PC-3 (cell line): ENCODE measurements at regions not wholly inside any gene's neighbourhood (a gene's known extent, or its start where the extent isn't known, plus 50 kb on each side); places are given as distances from the start of the nearest gene placed in this dataset.
"Not testable (repeated sequence)": the region's sequence is repeated elsewhere in the genome, so short reads cannot be mapped to it uniquely, and the experiment has no call there.

Experiments used
- ATAC-seq: fragments of 200-7000 bp; cut with Tn5 transposase; 2 replicates; pipeline ENCODE4 v1.9.1; 2020; ENCODE audit warnings: mild to moderate bottlenecking, moderate library complexity
- BruUV-seq: library from RNA; stranded (reverse); fragments of 400-500 nt; replicated peaks from 2 replicates; lab custom pipeline; 2021; lab: Mats Ljungman, UMichigan
- CTCF ChIA-PET: fragments of 300-600 bp; sonication (Branson Sonifier 250); formaldehyde crosslinking; loops from one replicate; lab custom pipeline; 2022; ENCODE audit warnings: antibody characterized with exemption; lab: Charles Lee
- POLR2A ChIA-PET: fragments of 300-600 bp; sonication (Branson Sonifier 250); formaldehyde crosslinking; loops from one replicate; lab custom pipeline; 2022; ENCODE audit warnings: antibody characterized with exemption; ENCODE audit not compliant: unreplicated experiment; lab: Charles Lee
- DNase-seq: peaks from one replicate; pipeline ENCODE4 v3.0.0-alpha.2; 2015
- H2AFZ ChIP-seq: fragments of 300-600 bp; sonication (generic); 2 replicates; pipeline ENCODE4 v1.6.0; 2016; ENCODE audit warnings: antibody characterized with exemption, low read length
- H3F3A ChIP-seq: fragments of 300-600 bp; sonication (generic); one replicate; pipeline ENCODE4 v1.6.0; 2017; ENCODE audit warnings: antibody characterized with exemption, low read length, control low read depth, mild to moderate bottlenecking; ENCODE audit not compliant: unreplicated experiment
- H3K27ac ChIP-seq: fragments of 300-600 bp; sonication (generic); 2 replicates; pipeline ENCODE4 v1.5.1; 2016; ENCODE audit warnings: mild to moderate bottlenecking, low read length
- H3K27me3 ChIP-seq: fragments of 300-600 bp; sonication (generic); 2 replicates; pipeline ENCODE4 v1.6.1; 2016; ENCODE audit warnings: low read length, mixed read lengths
- H3K36me3 ChIP-seq: fragments of 300-600 bp; sonication (generic); 2 replicates; pipeline ENCODE4 v1.6.1; 2016; ENCODE audit warnings: low read depth, mixed run types, low read length, mixed read lengths
- H3K4me1 ChIP-seq: fragments of 300-600 bp; sonication (generic); 2 replicates; pipeline ENCODE4 v1.5.1; 2016; ENCODE audit warnings: low read length; ENCODE audit not compliant: insufficient read depth
- H3K4me2 ChIP-seq: fragments of 300-600 bp; sonication (generic); 2 replicates; pipeline ENCODE4 v1.6.0; 2016; ENCODE audit warnings: low read length
- H3K4me3 ChIP-seq: fragments of 300-600 bp; sonication (generic); 2 replicates; pipeline ENCODE4 v1.5.1; 2016; ENCODE audit warnings: mild to moderate bottlenecking, low read length, mixed read lengths
- H3K79me2 ChIP-seq: fragments of 300-600 bp; sonication (generic); 2 replicates; pipeline ENCODE4 v1.6.1; 2017; ENCODE audit warnings: low read length, mixed read lengths
- H3K9ac ChIP-seq: fragments of 300-600 bp; sonication (generic); 2 replicates; pipeline ENCODE4 v1.6.0; 2016; ENCODE audit warnings: mild to moderate bottlenecking, low read length
- H3K9me2 ChIP-seq: fragments of 300-600 bp; sonication (generic); replicated peaks from 2 replicates; pipeline ENCODE4 v1.6.1; 2016; ENCODE audit warnings: mixed run types, low read length, mixed read lengths
- H3K9me3 ChIP-seq: fragments of 300-600 bp; sonication (generic); 2 replicates; pipeline ENCODE4 v1.6.1; 2016; ENCODE audit warnings: low read length, mixed read lengths
- H4K20me1 ChIP-seq: fragments of 300-600 bp; sonication (generic); 2 replicates; pipeline ENCODE4 v1.6.1; 2016; ENCODE audit warnings: low read length, mixed read lengths
- CTCF ChIP-seq: fragments of 300-600 bp; sonication (generic); conservative IDR thresholded peaks from 2 replicates; pipeline ENCODE4 v1.5.1; 2017; ENCODE audit warnings: antibody characterized with exemption, low read depth, mild to moderate bottlenecking, low read length
- EZH2 ChIP-seq: fragments of 300-600 bp; sonication (generic); IDR thresholded peaks from one replicate; pipeline ENCODE4 v1.6.1; 2017; ENCODE audit warnings: antibody characterized with exemption, mild to moderate bottlenecking, low read length; ENCODE audit not compliant: unreplicated experiment
- EZH2phosphoT487 ChIP-seq: fragments of 300-600 bp; sonication (generic); IDR thresholded peaks from 2 replicates; pipeline ENCODE4 v1.6.1; 2018; ENCODE audit warnings: mild to moderate bottlenecking, antibody characterized with exemption, low read length, borderline replicate concordance
- intact Hi-C: fragments of 100-400 bp; cut with micrococcal nuclease; formaldehyde crosslinking; loops from 2 replicates; pipeline ENCODE4 v1.9.0; 2023

- intact Hi-C loops: no loop called here
Measured at GRCh38 chr1:163632269-163632668, 310.5 kb downstream of the NUF2 start.

GRCh38 chr1:163633366-163633765, 311.6 kb downstream of the NUF2 start:
- H3K27ac ChIP-seq: no peak overlapping the region
- no peaks in the 10 kb centered on the region for H3F3A ChIP-seq
- H3K79me2 ChIP-seq: no peaks in the 10 kb centered on the region
- TF ChIP-seq EZH2: no peak
- no peak for TF ChIP-seq EZH2phosphoT487
- no peak for TF ChIP-seq CTCF
- no peak for DNase-seq
- H3K9me3 ChIP-seq: peaks cover 7% of the 10 kb centered on the region; the same call in 1 of the 2 replicates
- BruUV-seq: no TSS peak
- no peak overlapping the region for H2AFZ ChIP-seq
- ChIA-PET CTCF (no interaction called here), POLR2A (no interaction called here)
- no peaks in the 10 kb centered on the region for H4K20me1 ChIP-seq
- ATAC-seq: no peak
- intact Hi-C loops: no loop called here
- no peaks in the 10 kb centered on the region for H3K4me1 ChIP-seq
- no peak overlapping the region for H3K4me3 ChIP-seq
- H3K4me2 ChIP-seq: no peak overlapping the region
- no peaks in the 10 kb centered on the region for H3K27me3 ChIP-seq
- no peaks in the 10 kb centered on the region for H3K9me2 ChIP-seq
- no peak overlapping the region for H3K9ac ChIP-seq
- no peaks in the 10 kb centered on the region for H3K36me3 ChIP-seq

More at GRCh38 chr1:163632269-163632668, 310.5 kb downstream of the NUF2 start:
- Histone ChIP-seq H3K9me2 (no peaks in the 10 kb centered on the region), H3K4me1 (no peaks in the 10 kb centered on the region), H4K20me1 (no peaks in the 10 kb centered on the region), H3K79me2 (no peaks in the 10 kb centered on the region), H3K4me3 (no peak overlapping the region), H3K36me3 (no peaks in the 10 kb centered on the region), H3K27me3 (no peaks in the 10 kb centered on the region), H3K9ac (no peak overlapping the region), H2AFZ (no peak overlapping the region), H3K4me2 (no peak overlapping the region), H3F3A (no peaks in the 10 kb centered on the region), H3K27ac (no peak overlapping the region), H3K9me3 (peaks cover 7% of the 10 kb centered on the region; the same call in 1 of the 2 replicates)
- TF ChIP-seq CTCF: no peak
- no peak for TF ChIP-seq EZH2phosphoT487
- no peak for TF ChIP-seq EZH2
- ChIA-PET POLR2A (no interaction called here), CTCF (no interaction called here)
- ATAC-seq: no peak
- DNase-seq: no peak
- BruUV-seq: no TSS peak

- BruUV-seq: TSS peak; percentile 67
Measured at GRCh38 chr1:163645676-163646075, 323.9 kb downstream of the NUF2 start.

More at GRCh38 chr1:163645676-163646075, 323.9 kb downstream of the NUF2 start:
- ATAC-seq, H3K27me3 ChIP-seq, H3K9me3 ChIP-seq, H4K20me1 ChIP-seq, H3K36me3 ChIP-seq, H3K79me2 ChIP-seq, CTCF ChIA-PET, H3K9me2 ChIP-seq, POLR2A ChIA-PET, intact Hi-C loops, H3F3A ChIP-seq, H3K4me1 ChIP-seq, DNase-seq: not testable (repeated sequence)
- Histone ChIP-seq H3K4me2 (peak overlapping the region; percentile 59), H3K4me3 (peak overlapping the region; percentile 53), H2AFZ (peak overlapping the region; percentile 70), H3K9ac (peak overlapping the region; percentile 53), H3K27ac (peak overlapping the region; percentile 55)
